Glutamatergic neuron (in vitro differentiated cells): ENCODE measurements at regions not wholly inside any gene's neighbourhood (a gene's known extent, or its start where the extent isn't known, plus 50 kb on each side); places are given as distances from the start of the nearest gene placed in this dataset.

Experiments
- DNase-seq: peaks from one replicate; pipeline ENCODE4 v3.0.0; 2022
- H3K27ac Mint-ChIP-seq: one replicate; pipeline ENCODE4 v1.8.0; 2020; ENCODE audit warnings: mild to moderate bottlenecking, mixed read lengths, inconsistent platforms; ENCODE audit not compliant: unreplicated experiment
- H3K27me3 Mint-ChIP-seq: one replicate; pipeline ENCODE4 v1.8.0; 2020; ENCODE audit warnings: mild to moderate bottlenecking, moderate library complexity, mixed read lengths, inconsistent platforms; ENCODE audit not compliant: unreplicated experiment
- H3K36me3 Mint-ChIP-seq: one replicate; pipeline ENCODE4 v1.8.0; 2020; ENCODE audit warnings: mild to moderate bottlenecking, mixed read lengths, inconsistent platforms; ENCODE audit not compliant: unreplicated experiment
- H3K4me1 Mint-ChIP-seq: one replicate; pipeline ENCODE4 v1.8.0; 2020; ENCODE audit warnings: mild to moderate bottlenecking, low read depth, mixed read lengths, inconsistent platforms; ENCODE audit not compliant: unreplicated experiment
- H3K4me3 Mint-ChIP-seq: one replicate; pipeline ENCODE4 v1.8.0; 2020; ENCODE audit warnings: mild to moderate bottlenecking, mixed read lengths, inconsistent platforms; ENCODE audit not compliant: unreplicated experiment
- H3K9me3 Mint-ChIP-seq: one replicate; pipeline ENCODE4 v1.8.0; 2020; ENCODE audit warnings: mild to moderate bottlenecking, moderate library complexity, mixed read lengths, inconsistent platforms; ENCODE audit not compliant: unreplicated experiment
- CTCF ChIP-seq: fragments of 200-600 bp; sonication (generic); IDR thresholded peaks from one replicate; pipeline ENCODE4 v1.5.0; 2021; ENCODE audit not compliant: partially characterized antibody, unreplicated experiment

- no peak for TF ChIP-seq CTCF
- Mint-ChIP-seq H3K4me3 (no peak overlapping the region), H3K36me3 (no peaks in the 10 kb centered on the region)
Measured at GRCh38 chr4:29710519-29710918, 1009.6 kb upstream of the PCDH7 start.

GRCh38 chr4:29711226-29711625, 1008.9 kb upstream of the PCDH7 start:
- no peak for DNase-seq
- H3K4me3 Mint-ChIP-seq: no peak overlapping the region
- H3K9me3 Mint-ChIP-seq: peaks cover 6% of the 10 kb centered on the region
- no peaks in the 10 kb centered on the region for H3K27me3 Mint-ChIP-seq
- H3K27ac Mint-ChIP-seq: no peak overlapping the region
- no peaks in the 10 kb centered on the region for H3K36me3 Mint-ChIP-seq
- no peaks in the 10 kb centered on the region for H3K4me1 Mint-ChIP-seq
- no peak for TF ChIP-seq CTCF

More at GRCh38 chr4:29710519-29710918, 1009.6 kb upstream of the PCDH7 start:
- Mint-ChIP-seq H3K27me3 (no peaks in the 10 kb centered on the region), H3K27ac (no peak overlapping the region), H3K9me3 (peaks cover 6% of the 10 kb centered on the region), H3K4me1 (no peaks in the 10 kb centered on the region)
- DNase-seq: no peak

- Mint-ChIP-seq H3K27ac (no peak overlapping the region), H3K27me3 (no peaks in the 10 kb centered on the region), H3K4me1 (no peaks in the 10 kb centered on the region), H3K4me3 (no peak overlapping the region), H3K9me3 (no peaks in the 10 kb centered on the region), H3K36me3 (no peaks in the 10 kb centered on the region)
- no peak for TF ChIP-seq CTCF
- DNase-seq: no peak
Measured at GRCh38 chr4:29717287-29718057, 1002.7 kb upstream of the PCDH7 start.

GRCh38 chr4:29718136-29718535, 1002.0 kb upstream of the PCDH7 start:
- Mint-ChIP-seq H3K4me3 (no peak overlapping the region), H3K36me3 (no peaks in the 10 kb centered on the region), H3K9me3 (no peaks in the 10 kb centered on the region), H3K27ac (no peak overlapping the region), H3K4me1 (no peaks in the 10 kb centered on the region), H3K27me3 (no peaks in the 10 kb centered on the region)
- no peak for DNase-seq
- no peak for TF ChIP-seq CTCF

- no peaks in the 10 kb centered on the region for H3K27me3 Mint-ChIP-seq
- no peak for DNase-seq
- TF ChIP-seq CTCF: no peak
- H3K4me1 Mint-ChIP-seq: no peaks in the 10 kb centered on the region
- H3K4me3 Mint-ChIP-seq: no peak overlapping the region
- no peaks in the 10 kb centered on the region for H3K36me3 Mint-ChIP-seq
- H3K27ac Mint-ChIP-seq: no peak overlapping the region
- no peaks in the 10 kb centered on the region for H3K9me3 Mint-ChIP-seq
Measured at GRCh38 chr4:29722253-29722652, 997.9 kb upstream of the PCDH7 start.
